NCI-H146 (cell line): ENCODE measurements at regions not wholly inside any gene's neighbourhood (a gene's known extent, or its start where the extent isn't known, plus 50 kb on each side); places are given as distances from the start of the nearest gene placed in this dataset.
"Not testable (repeated sequence)": the region's sequence is repeated elsewhere in the genome, so short reads cannot be mapped to it uniquely, and the experiment has no call there.

Experiments used
- DNase-seq: peaks from one replicate; lab custom pipeline; 2025; lab: John Stamatoyannopoulos, UW

GRCh38 chr13:23081901-23082300 is 98.9 kb upstream of the SGCG start:
- DNase-seq: no peak

GRCh38 chr13:23086968-23087623 is 93.7 kb upstream of the SGCG start:
- no peak for DNase-seq

DNA sequence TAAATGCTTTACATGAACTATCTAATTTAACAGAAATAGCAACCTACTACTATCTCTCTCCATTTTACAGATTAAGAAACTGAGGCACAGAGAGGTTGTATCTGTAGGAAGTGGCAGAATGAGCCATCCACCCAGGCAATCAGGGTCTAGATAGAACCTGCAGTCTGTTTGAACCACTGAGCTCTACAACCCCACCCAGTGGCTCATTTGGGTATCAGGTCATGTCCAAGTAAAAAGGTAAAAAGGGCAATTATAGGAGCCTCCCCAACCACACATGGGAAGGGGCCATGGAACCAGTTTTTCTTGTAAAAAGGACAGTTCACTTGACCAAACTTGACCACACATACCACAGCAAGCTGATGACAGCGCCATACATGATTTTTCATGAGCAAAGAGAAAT is 92.9 kb upstream of the SGCG start:
- DNase-seq: no peak

DNA sequence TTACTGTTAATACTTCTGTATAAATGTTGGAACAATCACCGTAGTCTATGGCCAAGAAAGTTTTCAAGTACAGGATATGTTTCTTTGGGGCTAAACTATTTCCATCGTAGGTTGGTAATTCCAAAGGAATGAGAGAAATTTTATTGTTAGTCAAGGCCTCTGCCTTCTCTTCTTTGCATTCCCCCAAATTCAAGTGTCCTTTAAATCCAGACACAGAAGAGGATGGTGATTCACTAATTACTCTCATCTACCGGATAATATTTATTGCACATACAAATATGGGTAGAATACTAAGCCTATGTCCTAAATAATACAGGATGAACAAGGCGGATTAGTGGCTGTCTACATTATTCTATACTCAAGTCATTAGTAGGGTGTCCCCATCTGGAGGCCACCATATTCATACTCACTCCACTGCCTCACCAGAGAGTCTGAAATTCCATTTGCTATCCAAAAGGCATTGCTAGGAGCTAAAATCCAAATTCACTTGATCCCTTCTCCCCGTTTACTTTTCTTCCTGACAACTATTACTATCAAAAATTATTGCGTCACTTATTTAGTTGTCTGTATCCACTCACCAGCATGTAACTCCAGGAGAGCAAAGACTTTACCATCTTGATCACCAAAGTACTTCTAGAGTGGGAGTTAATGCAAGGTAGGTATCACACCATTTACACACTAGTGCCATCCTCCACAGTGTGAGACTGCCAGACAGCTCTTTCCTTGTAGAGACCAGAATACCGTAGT is 82.4 kb upstream of the SGCG start:
- DNase-seq: no peak

GRCh38 chr13:23105051-23105450 is 75.7 kb upstream of the SGCG start:
- no peak for DNase-seq

GRCh38 chr13:23107665-23108064 is 73.1 kb upstream of the SGCG start:
- no peak for DNase-seq

GRCh38 chr13:23119131-23119530 is 61.6 kb upstream of the SGCG start:
- DNase-seq: no peak

DNA sequence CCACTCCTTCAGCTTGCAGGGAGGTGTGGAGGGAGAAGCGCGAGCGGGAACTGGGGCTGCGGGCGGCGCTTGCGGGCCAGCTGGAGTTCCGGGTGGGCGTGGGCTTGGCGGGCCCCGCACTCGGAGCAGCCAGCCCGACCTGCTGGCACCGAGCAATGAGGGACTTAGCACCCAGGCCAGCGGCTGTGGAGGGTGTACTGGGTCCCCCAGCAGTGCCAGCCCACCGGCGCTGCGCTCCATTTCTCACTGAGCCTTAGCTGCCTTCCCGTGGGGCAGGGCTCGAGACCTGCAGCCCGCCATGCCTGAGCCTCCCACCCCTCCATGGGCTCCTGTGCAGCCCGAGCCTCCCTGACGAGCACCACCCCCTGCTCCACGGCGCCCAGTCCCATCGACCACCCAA is 53.2 kb upstream of the SGCG start:
- not testable (repeated sequence) for DNase-seq

- DNase-seq: no peak
Measured at GRCh38 chr13:23129331-23129730, 51.4 kb upstream of the SGCG start.
